Stimulated activated CD4-positive, alpha-beta T cell treated with anti-CD3 and anti-CD28 coated beads, Interleukin-12 subunit alpha, Interleukin-12 subunit beta, amount 100 ng/mL, for 4 hours (primary cell): ENCODE measurements at regions not wholly inside any gene's neighbourhood (a gene's known extent, or its start where the extent isn't known, plus 50 kb on each side); places are given as distances from the start of the nearest gene placed in this dataset.
"Not testable (repeated sequence)": the region's sequence is repeated elsewhere in the genome, so short reads cannot be mapped to it uniquely, and the experiment has no call there.

Experiments
- DNase-seq: peaks from one replicate; pipeline ENCODE4 v3.0.0-alpha.2; 2020

DNA sequence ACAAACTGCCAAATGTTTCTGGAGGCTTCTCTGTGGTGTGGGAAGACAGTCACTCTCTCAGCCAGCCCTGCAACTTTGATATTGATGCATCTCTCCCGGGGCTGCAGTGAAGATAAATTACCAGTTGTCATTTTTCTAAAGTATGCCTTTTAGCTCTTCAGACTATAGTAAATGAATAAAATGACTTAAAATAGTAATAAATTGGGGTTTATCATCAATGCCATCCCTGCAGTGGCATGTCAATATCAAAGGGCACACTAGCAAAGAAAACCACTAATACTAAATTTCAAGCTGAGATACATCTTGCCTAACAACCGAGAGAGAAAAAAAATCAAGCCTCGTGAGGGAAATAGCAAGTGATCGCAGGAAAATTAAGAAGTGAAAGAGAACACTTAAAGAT lies 749.5 kb upstream of the SLC39A10 start:
- no peak for DNase-seq

DNA sequence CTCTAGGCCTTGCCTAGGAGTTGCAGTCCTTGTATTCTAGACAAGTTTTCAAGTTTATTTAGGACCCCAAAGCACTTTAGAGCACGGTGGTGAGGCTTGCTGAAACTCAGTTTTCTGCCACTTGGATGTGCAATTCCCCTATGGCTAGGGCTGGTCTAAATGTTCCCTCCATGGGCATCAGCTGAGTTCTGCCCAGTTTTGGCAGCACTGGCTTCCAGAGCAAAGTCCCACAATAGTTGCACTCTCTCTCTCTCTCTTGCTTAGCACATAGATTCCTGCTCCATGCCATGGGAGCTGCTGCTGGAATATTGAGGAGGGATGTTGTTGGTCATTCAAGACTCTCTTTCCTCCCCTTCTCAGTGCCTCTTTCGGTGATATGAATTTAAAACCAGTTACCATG lies 760.2 kb upstream of the SLC39A10 start:
- DNase-seq = no peak

DNA sequence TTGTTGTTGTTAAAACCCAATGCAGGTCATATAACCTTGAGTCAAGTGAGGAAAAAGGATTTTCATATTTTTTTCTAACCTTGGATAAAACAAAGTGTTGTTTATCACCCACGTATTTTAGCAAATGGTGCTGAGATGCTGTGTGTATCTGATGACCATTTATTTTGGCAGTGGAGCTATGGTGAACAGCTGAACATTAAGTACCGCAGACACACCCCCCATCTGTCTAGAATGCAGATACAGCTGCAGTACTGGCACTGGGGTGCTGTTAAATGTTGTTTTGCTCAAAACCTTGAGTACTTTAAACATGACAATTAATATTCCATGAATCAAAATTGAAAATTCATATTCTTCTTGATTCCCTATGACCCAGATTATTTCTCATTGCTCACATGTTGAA lies 773.3 kb upstream of the SLC39A10 start:
- no peak for DNase-seq

DNA sequence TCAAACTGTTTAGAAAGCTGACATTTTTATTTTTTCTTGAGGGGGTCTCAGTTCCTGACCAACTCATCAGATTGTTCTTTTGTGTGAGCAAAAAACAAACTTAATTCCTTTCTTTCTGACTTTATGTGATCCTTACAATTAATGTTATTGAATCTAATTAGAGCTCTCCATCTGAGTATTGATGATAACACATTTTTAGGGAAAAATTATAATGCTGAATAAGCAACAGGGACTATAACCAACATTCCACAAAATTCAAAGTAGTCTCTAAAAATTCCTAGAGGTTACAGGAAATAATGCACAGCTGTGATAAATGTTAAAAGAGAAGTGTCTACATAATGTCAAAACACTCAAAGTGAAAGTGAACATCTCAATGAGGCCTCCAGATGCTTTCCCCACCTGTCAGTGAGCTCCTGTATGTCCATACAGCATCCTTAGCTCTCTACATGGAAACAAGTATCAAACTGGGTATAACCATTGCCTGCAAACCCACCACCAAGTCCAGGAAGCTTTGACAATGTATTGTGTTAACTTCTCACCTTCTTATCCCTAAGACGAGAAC lies 786.0 kb upstream of the SLC39A10 start:
- no peak for DNase-seq

DNA sequence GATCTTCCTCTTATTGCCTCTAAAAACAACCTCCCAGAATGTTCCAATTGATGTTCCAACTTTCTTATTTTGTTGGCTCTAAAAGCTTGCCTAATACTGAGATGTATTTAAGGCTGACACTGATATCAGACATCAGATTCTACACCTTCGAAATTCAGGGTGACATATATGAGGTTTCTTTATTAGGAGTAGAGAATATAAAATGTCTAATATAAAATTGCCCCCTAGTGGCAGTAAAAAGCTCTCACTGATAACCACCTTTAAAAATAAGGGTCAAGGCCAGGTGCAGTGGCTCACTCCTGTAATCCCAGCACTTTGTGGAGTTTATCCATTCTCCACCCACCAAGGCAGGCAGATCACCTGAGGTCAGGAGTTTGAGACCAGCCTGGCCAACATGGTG lies 789.7 kb upstream of the SLC39A10 start:
- no peak for DNase-seq

DNA sequence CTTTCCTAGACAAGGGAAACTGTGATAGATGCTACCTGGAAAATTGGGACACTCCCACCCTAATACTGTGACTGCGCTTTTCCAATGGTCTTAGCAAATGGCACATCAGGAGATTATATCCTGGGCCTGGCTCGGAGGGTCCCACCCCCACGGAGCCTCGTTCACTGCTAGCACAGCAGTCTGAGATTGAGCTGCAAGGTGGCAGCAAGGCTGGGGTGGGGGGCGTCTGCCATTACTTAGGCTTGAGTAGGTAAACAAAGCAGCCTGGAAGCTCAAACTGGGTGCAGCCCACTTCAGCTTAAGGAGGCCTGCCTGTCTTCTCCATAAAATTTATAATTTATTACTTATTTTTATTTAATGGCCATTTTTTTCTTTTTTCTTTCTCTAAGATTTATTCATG lies 802.1 kb upstream of the SLC39A10 start:
- DNase-seq = no peak

DNA sequence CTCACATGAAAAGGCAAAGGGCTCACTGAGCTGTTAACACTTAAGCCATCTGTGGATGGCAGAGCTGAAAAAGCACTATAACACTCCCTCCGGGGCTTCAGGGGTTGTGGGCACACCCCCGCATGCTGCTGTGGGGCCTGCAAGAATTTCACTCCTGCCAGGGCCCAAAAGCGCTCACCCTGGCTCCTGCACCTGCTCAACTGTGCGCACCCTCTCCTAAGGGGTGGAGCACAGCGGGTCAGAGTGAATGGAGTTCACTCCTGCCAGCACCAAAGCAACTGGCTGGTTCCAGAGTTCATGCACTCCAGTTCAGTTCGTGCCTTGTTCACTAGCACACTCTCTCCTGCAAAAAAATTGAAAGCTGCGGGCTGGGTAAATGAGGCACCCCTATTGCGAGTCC lies 814.2 kb upstream of the SLC39A10 start:
- DNase-seq = no peak

DNA sequence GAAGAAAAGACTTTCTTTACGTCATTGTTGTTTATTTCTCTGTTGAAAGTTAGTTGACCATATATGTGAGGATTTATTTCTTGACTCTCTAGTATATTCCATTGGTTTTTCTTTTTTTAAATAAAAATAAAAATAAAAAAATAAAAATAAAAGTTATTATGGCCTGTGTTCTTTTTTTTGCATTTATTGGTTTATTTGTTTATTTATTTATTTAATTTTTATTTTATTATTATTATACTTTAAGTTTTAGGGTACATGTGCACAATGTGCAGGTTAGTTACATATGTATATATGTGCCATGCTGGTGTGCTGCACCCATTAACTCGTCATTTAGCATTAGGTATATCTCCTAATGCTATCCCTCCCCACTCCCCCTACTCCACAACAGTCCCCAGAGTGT lies 822.7 kb upstream of the SLC39A10 start:
- not testable (repeated sequence) for DNase-seq

DNA sequence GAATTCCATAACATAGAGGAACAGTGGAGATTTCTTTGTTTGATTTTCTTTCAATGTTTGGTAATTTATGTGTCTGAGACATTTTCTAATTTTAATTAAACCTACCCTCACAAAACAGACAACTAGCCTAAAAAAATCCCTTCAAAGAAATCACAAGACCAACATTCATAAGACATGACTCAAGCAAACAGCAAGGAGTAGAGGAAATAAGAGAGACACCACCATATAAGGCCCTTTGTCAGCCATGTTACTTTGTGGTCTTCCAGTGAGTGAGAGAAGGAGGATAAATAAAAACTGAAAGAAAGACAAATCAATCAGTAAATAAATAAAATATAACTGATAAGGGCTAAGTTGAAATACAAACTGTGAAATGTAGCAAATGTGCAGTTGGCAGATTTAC lies 830.8 kb upstream of the SLC39A10 start:
- no peak for DNase-seq

DNA sequence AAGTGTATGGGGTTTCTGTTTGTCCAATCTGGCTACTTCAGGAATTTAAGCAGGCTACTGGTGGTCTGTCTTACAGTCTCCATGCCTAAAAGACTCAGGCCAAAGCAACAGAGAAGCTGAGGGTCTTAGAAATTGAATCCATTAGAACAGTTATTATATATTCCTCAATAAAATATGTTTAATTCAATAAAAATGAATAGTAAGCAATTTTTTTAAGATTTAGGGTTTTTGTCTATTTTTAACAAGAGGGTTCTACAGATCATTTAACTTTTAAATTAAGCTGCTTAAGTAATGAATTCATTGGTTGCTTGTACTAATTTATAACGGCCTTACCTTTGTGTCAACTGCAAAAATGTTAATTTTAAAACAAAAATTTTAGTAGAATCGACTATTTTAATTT lies 832.6 kb upstream of the SLC39A10 start:
- DNase-seq = no peak

DNA sequence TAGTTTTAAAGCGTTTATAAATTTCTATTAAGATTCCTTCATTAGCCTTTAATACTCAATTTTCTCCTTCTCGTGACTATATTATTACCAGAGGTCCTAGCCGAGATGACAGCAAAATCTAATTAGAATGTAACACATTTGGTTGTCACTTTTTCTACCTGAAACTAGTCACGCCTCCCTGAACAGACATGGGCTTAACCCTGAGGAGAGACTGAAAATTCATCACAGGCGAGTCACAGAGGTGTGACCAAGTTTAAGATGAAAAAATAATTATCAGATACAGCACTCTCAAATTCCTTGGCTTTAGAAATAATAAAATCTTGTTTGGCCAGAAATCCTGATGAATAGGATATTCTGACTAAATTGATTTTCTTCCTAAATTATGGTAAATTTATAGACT lies 834.4 kb upstream of the SLC39A10 start:
- DNase-seq = no peak

DNA sequence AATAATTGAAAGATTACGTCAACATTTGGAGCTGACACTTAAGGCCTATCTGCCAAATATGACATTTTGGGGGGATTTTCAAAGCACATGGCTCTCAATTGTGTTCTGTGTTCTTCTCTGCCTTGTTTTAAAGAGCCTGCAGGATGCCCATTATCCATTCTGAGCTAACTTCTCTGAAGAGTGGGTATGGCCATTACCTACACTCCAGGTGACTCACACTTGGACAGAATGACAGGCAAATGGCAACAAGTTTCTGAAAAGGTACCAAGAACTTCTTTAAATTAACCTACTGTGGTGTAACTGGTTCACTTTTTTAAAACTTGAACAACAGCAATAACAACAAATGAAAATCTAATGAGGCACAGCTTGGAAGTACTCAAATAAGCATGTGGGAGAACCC lies 834.9 kb upstream of the SLC39A10 start:
- DNase-seq = no peak

DNA sequence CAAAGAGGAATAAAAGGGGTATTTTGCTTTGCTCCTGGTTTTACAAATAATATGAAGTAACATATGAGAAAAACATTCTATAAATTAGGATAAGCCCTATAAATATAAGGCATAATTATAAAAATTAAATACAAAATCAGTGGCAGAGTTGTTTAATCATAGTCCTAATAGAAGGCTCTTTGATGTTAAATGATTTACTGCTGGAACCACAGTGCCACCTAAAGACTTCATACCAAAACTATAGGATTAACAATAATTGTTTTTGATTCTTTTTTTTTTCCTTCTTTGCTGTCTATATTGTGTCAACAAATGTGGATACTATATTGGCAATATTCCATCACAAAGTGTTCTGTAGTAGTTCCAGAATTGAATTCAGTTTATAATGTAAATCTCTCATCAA lies 837.7 kb upstream of the SLC39A10 start:
- DNase-seq = no peak

DNA sequence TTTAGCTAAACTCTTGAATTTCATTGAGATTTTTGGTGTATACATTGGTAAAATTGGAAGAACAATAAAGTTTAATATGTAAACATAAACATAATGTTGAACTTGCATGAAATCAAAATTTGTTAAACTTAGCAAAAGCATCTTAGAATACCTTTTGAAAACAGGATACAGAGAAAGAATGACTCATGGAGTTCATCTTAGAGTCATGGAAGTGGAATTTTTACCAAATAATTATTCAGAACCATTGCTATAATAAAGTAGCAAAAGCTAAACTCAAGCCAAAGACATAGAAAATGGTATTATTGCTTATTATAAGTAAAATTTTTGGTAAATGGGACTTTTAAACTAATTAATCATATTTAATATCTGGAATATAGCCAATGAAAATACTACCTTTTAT lies 841.6 kb upstream of the SLC39A10 start:
- DNase-seq = no peak

DNA sequence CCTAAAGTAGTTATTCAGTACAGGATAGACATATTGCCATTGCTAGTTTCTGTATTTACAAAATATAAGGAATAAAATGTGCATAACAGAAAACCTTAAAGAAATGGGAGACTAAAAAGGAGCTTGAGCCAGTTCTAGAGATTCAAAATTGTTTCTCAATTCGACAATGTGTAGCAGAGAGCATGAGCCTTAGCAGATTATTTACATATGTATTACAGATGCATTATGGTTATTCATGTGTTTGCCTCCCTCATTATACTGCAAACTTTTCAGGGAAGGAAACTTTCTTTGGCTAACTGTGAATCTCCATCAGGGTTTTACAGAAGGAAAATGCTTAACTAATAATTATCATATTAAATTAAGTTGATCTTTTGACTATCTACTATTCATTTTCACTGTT lies 854.4 kb upstream of the SLC39A10 start:
- DNase-seq = no peak

DNA sequence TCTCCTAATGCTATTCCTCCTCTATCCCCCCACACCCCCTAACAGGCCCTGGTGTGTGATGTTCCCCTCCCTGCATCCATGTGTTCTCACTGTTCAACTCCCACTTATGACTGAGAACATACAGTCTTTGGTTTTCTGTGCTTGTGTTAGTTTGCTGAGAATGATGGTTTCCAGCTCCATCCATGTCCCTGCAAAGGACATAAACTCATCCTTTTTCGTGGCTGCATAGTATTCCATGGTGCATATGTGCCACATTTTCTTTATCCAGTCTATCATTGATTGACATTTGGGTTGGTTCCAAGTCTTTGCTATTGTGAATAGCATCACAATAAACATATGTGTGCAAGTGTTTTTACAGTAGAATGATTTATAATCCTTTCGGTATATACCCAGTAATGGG lies 870.0 kb upstream of the SLC39A10 start:
- not testable (repeated sequence) for DNase-seq

DNA sequence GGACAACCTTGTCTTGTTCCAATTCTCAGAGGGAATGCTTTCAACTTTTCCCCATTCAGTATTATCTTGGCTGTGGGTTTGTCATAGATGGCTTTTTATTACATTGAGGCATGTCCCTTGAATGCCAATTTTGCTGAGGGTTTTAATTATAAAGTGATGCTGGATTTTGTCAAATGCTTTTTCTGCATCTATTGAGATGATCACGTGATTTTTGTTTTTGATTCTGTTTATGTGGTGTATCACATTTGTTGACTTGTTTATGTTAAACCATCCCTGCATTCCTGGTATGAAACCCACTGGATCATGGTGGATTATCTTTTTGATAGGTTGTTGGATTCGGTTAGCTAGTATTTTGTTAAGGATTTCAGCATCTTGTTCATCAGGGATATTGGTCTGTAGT lies 885.6 kb upstream of the SLC39A10 start:
- DNase-seq = not testable (repeated sequence)

DNA sequence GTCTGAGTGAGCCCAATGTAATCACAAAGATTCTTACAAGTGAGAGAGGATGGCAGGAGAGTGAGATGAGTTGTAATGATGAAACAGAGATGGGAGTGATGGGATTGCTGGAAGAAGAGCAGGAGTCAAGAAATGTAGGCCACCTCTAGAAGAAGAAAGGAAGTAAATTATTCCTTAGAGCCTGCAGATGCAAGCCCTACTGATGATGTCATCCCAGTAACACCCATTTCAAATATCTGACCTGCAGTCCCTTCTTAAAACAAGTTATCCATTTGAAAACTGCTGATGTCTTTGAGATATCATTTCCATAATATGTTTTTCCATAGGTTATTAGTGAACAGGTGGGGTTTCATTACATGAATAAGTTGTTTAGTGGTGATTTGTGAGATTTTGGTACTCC lies 888.0 kb upstream of the SLC39A10 start:
- DNase-seq = no peak

DNA sequence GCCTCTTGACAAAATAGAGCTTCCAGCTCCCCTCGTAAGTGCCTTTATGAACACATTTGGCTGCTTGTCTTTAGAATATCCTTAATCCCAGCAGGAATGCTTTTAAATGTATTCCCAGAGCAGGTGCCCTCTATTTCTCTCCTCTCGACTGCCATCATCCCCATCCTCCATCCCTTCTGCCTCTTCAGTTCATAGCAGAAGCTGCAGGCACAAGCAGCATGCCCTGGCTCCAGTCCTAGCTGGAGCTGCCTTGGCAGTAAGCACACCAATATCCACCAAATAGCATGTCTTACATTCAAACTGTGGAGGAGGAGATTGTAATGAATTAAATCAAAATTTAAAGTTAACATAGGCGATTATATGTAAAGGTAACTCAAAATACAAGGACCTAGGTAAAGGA lies 891.3 kb upstream of the SLC39A10 start:
- DNase-seq = no peak

DNA sequence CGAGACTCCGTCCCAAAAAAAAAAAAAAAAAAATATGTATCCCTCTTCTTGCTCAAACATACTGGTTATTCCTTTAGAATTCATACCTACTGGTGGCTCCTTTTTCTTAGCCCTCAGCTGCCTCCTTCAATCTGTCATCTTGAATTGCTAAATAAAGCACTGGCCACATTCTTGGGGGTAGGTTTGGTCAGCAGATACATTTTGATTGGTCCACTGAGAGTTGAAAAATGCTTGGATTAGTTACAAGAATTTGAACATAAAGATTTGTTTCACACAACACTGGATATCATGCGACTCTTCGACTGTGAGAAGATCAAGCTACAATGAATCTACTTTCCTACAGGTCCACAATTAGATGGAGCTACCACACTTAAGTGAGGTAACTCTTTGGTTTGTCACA lies 906.1 kb upstream of the SLC39A10 start:
- no peak for DNase-seq

DNA sequence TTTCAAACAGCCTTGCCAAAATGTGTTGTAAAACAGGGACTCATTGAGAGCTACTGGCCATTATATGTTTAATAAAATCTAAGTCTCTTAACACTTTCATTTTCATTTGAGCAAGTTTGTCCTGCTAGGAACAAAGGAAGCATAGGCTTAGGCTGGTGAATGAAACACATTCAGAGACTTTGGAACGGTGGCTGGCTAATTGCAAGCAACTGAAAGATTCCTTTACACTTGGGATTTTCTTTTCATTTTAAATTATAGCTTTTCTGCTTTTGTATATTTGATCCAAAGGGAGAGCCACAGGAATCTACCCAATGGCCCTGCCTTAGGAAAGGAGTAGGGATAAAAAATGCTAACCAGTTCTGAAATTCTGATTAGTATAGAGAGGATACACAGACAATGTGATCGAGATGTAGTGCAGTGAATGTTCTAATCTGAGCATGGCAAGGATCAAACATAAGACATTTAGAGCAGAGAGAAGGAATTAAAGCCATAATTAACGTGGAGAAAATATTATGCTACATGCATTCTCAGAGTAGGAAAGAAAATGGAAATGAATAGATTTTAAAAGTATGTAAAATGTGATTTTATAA lies 911.4 kb upstream of the SLC39A10 start:
- DNase-seq = no peak

DNA sequence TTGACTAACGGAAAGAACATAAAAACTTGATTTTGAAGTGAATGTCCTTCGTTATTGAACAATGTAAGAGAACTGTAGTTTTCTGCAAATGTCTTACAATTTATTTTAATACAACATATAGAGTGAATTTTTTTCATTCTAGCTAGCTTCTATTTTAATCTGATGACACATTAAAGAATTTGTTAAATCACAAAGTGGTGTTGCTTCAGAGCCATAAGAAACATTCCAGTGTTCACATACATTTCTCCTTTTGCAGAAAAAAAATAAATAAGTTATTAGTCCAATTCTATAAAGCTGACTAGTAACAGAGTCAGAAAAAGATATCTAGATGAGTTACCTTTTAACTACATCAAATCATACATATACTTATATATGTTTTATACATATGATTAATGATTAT lies 914.3 kb upstream of the SLC39A10 start:
- DNase-seq = no peak

DNA sequence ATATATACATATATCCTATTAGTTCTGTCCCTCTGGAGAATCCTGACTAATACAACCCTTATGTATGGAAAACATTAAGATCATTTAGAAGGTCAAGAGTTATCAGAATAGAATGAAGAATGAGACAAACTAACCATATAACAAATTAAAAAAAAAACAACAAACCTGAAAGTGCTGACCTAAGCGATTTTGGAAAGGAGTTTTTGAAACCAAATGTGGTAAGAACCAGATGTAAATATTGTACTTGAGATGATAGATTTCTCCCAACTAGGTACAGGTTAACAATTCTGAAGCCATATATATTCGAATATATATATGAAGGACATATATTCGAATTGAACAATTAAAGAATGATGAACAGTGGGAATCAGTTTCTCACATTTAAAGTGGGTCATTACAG lies 917.8 kb upstream of the SLC39A10 start:
- DNase-seq = no peak

DNA sequence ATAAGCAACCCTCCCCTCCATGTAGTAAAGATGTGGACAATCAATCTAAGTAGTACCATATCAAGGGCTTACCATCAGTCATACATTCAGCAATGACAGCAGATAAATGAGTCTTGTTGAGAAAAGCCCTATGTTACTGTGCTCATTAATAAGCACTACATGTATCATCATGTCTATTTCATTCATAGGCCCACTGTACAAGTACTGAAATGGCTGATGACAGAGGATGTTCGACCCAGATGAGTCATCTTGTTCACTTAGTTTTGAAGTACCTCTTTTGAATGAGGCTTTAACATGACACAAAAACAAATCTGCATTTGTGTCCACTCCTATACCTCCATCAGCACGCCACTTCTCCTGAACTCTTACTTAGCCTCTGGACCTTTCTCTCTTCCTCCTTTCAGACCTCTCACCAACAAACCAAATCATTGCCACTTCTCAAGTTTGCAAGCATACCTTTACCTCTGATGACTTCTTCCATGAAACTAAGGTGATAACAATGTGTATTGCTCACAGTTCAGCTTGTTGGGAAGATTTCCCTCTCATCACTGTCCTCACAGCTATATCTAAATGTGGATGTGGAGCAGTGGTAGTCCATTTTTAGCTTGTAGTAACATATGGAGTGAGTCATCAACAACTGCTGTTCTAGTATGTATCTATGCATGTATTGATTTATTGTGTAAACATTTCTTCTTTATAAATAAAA lies 921.0 kb upstream of the SLC39A10 start:
- no peak for DNase-seq

DNA sequence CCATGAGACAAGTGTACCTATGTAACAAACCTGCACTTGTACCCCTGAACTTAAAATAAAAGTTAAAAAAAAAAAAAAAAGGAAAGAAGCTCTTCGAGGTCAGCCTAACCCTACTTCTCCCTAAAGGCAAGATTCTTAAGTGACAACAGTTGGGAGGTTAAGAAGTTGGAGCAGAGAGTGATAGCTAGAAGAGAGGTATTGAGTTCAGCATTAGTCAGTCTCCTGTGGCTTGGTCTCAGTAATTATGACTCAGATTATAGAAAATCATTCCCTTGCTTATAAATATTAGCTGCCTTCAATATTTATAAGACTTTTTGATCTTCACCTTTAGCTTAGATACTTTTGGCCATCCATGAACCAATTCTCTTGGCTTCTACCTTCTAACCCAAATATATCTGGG lies 926.8 kb upstream of the SLC39A10 start:
- no peak for DNase-seq
